H9 (cell line): ENCODE measurements at regions not wholly inside any gene's neighbourhood (a gene's known extent, or its start where the extent isn't known, plus 50 kb on each side); places are given as distances from the start of the nearest gene placed in this dataset.
A peak's percentile ranks its signal among the peaks of the same experiment; 100 is the strongest.

Experiments
- DNase-seq: peaks from one replicate; pipeline ENCODE4 v3.0.0-alpha.2; 2017
- H2AFZ ChIP-seq: one replicate; pipeline ENCODE4 v1.6.1; 2013; ENCODE audit warnings: mild to moderate bottlenecking, low read length, control low read depth, moderate library complexity
- H2AK5ac ChIP-seq: 2 replicates; pipeline ENCODE4 v1.6.1; 2013; ENCODE audit warnings: low read length, control low read depth, mixed read lengths; ENCODE audit not compliant: insufficient read length
- H2BK120ac ChIP-seq: one replicate; pipeline ENCODE4 v1.6.1; 2013; ENCODE audit warnings: low read depth, mild to moderate bottlenecking, low read length, control low read depth, inconsistent platforms; ENCODE audit not compliant: poor library complexity, severe bottlenecking
- H2BK12ac ChIP-seq: 2 replicates; pipeline ENCODE4 v1.6.1; 2013; ENCODE audit warnings: low read length, control low read depth, mixed read lengths, low read depth; ENCODE audit not compliant: insufficient read length
- H2BK15ac ChIP-seq: 2 replicates; pipeline ENCODE4 v1.6.1; 2013; ENCODE audit warnings: low read depth, low read length, control low read depth
- H2BK20ac ChIP-seq: one replicate; pipeline ENCODE4 v1.6.1; 2013; ENCODE audit warnings: low read depth, mild to moderate bottlenecking, low read length, control low read depth, inconsistent platforms; ENCODE audit not compliant: poor library complexity, severe bottlenecking
- H2BK5ac ChIP-seq: 2 replicates; pipeline ENCODE4 v1.6.1; 2013; ENCODE audit warnings: low read length, control low read depth, mixed read lengths; ENCODE audit not compliant: insufficient read length
- H3K14ac ChIP-seq: 2 replicates; pipeline ENCODE4 v1.6.1; 2013; ENCODE audit warnings: low read length, control low read depth; ENCODE audit not compliant: insufficient read depth
- H3K18ac ChIP-seq: 2 replicates; pipeline ENCODE4 v1.6.1; 2013; ENCODE audit warnings: low read depth, mild to moderate bottlenecking, mixed read lengths, low read length, control low read depth; ENCODE audit not compliant: insufficient read length
- H3K23ac ChIP-seq: 2 replicates; pipeline ENCODE4 v1.6.1; 2013; ENCODE audit warnings: low read length, control low read depth, mixed read lengths, low read depth; ENCODE audit not compliant: insufficient read length
- H3K23me2 ChIP-seq: 2 replicates; pipeline ENCODE4 v1.6.1; 2013; ENCODE audit warnings: low read depth, mild to moderate bottlenecking, mixed read lengths, low read length, control low read depth; ENCODE audit not compliant: insufficient read length, poor library complexity, severe bottlenecking
- H3K27ac ChIP-seq: 2 replicates; pipeline ENCODE4 v1.5.1; 2013; ENCODE audit warnings: low read length, control low read depth, mixed read lengths, low read depth; ENCODE audit not compliant: insufficient read length
- H3K27me3 ChIP-seq: 2 replicates; pipeline ENCODE4 v1.6.1; 2013; ENCODE audit warnings: low read length, control low read depth, inconsistent platforms; ENCODE audit not compliant: insufficient read depth
- H3K4ac ChIP-seq: 2 replicates; pipeline ENCODE4 v1.6.1; 2013; ENCODE audit warnings: low read depth, mild to moderate bottlenecking, control low read depth, inconsistent platforms, low read length, moderate library complexity
- H3K4me1 ChIP-seq: 2 replicates; pipeline ENCODE4 v1.6.1; 2013; ENCODE audit warnings: low read length, control low read depth, inconsistent platforms; ENCODE audit not compliant: insufficient read depth
- H3K4me2 ChIP-seq: 2 replicates; pipeline ENCODE4 v1.6.1; 2013; ENCODE audit warnings: low read length, control low read depth, mixed read lengths; ENCODE audit not compliant: insufficient read length, insufficient read depth
- H3K56ac ChIP-seq: 2 replicates; pipeline ENCODE4 v1.6.1; 2013; ENCODE audit warnings: low read depth, mild to moderate bottlenecking, mixed read lengths, low read length, control low read depth; ENCODE audit not compliant: insufficient read length
- H3K79me1 ChIP-seq: 2 replicates; pipeline ENCODE4 v1.6.1; 2013; ENCODE audit warnings: low read depth, mild to moderate bottlenecking, moderate library complexity, low read length, control low read depth, inconsistent platforms; ENCODE audit not compliant: insufficient read depth, poor library complexity, severe bottlenecking
- H3K79me2 ChIP-seq: 2 replicates; pipeline ENCODE4 v1.6.1; 2013; ENCODE audit warnings: low read length, control low read depth, inconsistent platforms; ENCODE audit not compliant: insufficient read depth
- H3K9ac ChIP-seq: 2 replicates; pipeline ENCODE4 v1.6.1; 2013; ENCODE audit warnings: low read length, control low read depth, mixed read lengths; ENCODE audit not compliant: insufficient read length; ENCODE audit errors: extremely low read depth
- H3K9me3 ChIP-seq: one replicate; pipeline ENCODE4 v1.6.1; 2013; ENCODE audit warnings: low read depth, low read length, inconsistent platforms; ENCODE audit not compliant: control insufficient read depth
- H3T11ph ChIP-seq: one replicate; pipeline ENCODE4 v1.6.1; 2013; ENCODE audit warnings: mild to moderate bottlenecking, low read length, control low read depth, inconsistent platforms
- H4K20me1 ChIP-seq: one replicate; pipeline ENCODE4 v1.6.1; 2013; ENCODE audit not compliant: control insufficient read depth, insufficient read length, insufficient read depth
- H4K5ac ChIP-seq: 2 replicates; pipeline ENCODE4 v1.6.1; 2013; ENCODE audit warnings: low read depth, mild to moderate bottlenecking, mixed read lengths, low read length, control low read depth; ENCODE audit not compliant: insufficient read length
- H4K8ac ChIP-seq: replicated peaks from 2 replicates; pipeline ENCODE4 v1.6.1; 2013; ENCODE audit warnings: low read length, control low read depth, mixed read lengths, low read depth; ENCODE audit not compliant: insufficient read length
- H4K91ac ChIP-seq: 2 replicates; pipeline ENCODE4 v1.6.1; 2013; ENCODE audit warnings: low read depth, mild to moderate bottlenecking, moderate library complexity, mixed read lengths, low read length, control low read depth; ENCODE audit not compliant: insufficient read length
- H3K27ac Mint-ChIP-seq, 3 experiments: 2 replicates in 2 of 3; 3 replicates in 1 of 3; pipeline ENCODE4 v1.8.0; 2020 to 2021; ENCODE audit warnings: mixed read lengths in 3 of 3, mild to moderate bottlenecking in 1 of 3, moderate library complexity in 1 of 3
- H3K27me3 Mint-ChIP-seq: 2 replicates; pipeline ENCODE4 v1.8.0; 2021; ENCODE audit warnings: low read depth, mild to moderate bottlenecking, moderate library complexity, mixed read lengths
- H3K36me3 Mint-ChIP-seq, 3 experiments: 2 replicates in 2 of 3; 3 replicates in 1 of 3; pipeline ENCODE4 v1.8.0; 2020 to 2021; ENCODE audit warnings: low read depth in 3 of 3, mixed read lengths in 3 of 3; ENCODE audit not compliant: insufficient read depth in 1 of 3
- H3K4me1 Mint-ChIP-seq, 2 experiments: 2 replicates each; pipeline ENCODE4 v1.8.0; 2020; ENCODE audit warnings: mixed read lengths in 2 of 2
- H3K4me3 Mint-ChIP-seq, 2 experiments: 2 replicates in 1 of 2; 3 replicates in 1 of 2; pipeline ENCODE4 v1.8.0; 2020 to 2021; ENCODE audit warnings: mild to moderate bottlenecking in 2 of 2, mixed read lengths in 2 of 2, moderate library complexity in 1 of 2
- H3K9me3 Mint-ChIP-seq, 2 experiments: 2 replicates in 1 of 2; 3 replicates in 1 of 2; pipeline ENCODE4 v1.8.0; 2020; ENCODE audit warnings: mild to moderate bottlenecking in 2 of 2, mixed read lengths in 2 of 2, moderate library complexity in 1 of 2
- WGBS: extraction: QIAGEN DNeasy Blood & Tissue Kit; methylation state at CpG from one replicate; pipeline ENCODE4 v1.1.7; 2013; ENCODE audit warnings: missing lambda C conversion rate, low lambda C conversion rate, mixed read lengths; ENCODE audit not compliant: insufficient read length; ENCODE audit errors: extremely low coverage; 5-methylcytosine and 5-hydroxymethylcytosine counted together
- TF ChIP-seq, protein P1 (sequence below): fragments of 200-600 bp; sonication (generic); conservative IDR thresholded peaks from 3 replicates; pipeline ENCODE4 v1.8.0; 2021; ENCODE audit warnings: antibody characterized with exemption, mild to moderate bottlenecking

DNA sequence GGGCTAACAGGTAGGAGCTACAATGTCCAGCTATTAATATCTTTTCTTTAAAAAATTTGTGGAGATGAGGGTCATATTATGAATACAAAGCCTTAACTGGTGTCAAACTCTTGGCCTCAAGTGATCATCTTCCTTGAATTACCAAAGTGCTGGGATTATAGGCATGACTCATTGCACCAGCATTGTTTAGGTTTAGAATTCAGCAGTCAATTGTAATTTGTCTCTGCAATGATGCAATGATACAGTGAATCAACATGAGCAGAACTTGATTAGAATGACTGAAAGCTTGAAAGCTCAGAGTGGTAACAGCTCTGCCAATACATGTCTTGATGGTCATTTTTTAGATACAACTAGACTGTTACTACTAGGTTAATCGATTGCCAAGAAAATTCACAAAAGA is 752.8 kb upstream of the MIR17HG start:
- Histone ChIP-seq H2BK15ac (no peak overlapping the region), H4K8ac (no peak overlapping the region), H3K56ac (no peak overlapping the region), H2AK5ac (no peak overlapping the region), H3K4ac (no peak overlapping the region), H2BK5ac (no peak overlapping the region), H3K9me3 (no peaks in the 10 kb centered on the region), H3K23me2 (no peaks in the 10 kb centered on the region), H2BK20ac (no peak overlapping the region), H2BK12ac (no peak overlapping the region), H3K18ac (no peak overlapping the region), H3K14ac (no peak overlapping the region), H4K5ac (no peak overlapping the region), H3K4me1 (no peaks in the 10 kb centered on the region), H3K79me2 (no peaks in the 10 kb centered on the region), H3K23ac (no peak overlapping the region), H2AFZ (no peak overlapping the region), H4K20me1 (no peaks in the 10 kb centered on the region), H4K91ac (no peak overlapping the region), H3K27me3 (no peaks in the 10 kb centered on the region), H3K4me2 (no peak overlapping the region), H3K9ac (no peak overlapping the region), H2BK120ac (no peak overlapping the region), H3T11ph (no peak overlapping the region), H3K27ac (no peak overlapping the region), H3K79me1 (no peaks in the 10 kb centered on the region)
- Mint-ChIP-seq H3K4me3 (no peak overlapping the region), H3K27me3 (no peaks in the 10 kb centered on the region), H3K9me3 (peaks cover 0 to 3% of the 10 kb centered on the region in 2 experiments; a peak in 1 of 5 replicates), H3K4me1 (peaks cover 0 to 6% of the 10 kb centered on the region in 2 experiments; a peak in 3 of 4 replicates), H3K36me3 (peaks cover 0 to 12% (median 6%) of the 10 kb centered on the region in 3 experiments; a peak in 3 of 7 replicates), H3K27ac (peak overlapping the region in 1 of 3 experiments; percentile 71; a peak in 2 of 7 replicates)
- TF ChIP-seq, protein P1, sequence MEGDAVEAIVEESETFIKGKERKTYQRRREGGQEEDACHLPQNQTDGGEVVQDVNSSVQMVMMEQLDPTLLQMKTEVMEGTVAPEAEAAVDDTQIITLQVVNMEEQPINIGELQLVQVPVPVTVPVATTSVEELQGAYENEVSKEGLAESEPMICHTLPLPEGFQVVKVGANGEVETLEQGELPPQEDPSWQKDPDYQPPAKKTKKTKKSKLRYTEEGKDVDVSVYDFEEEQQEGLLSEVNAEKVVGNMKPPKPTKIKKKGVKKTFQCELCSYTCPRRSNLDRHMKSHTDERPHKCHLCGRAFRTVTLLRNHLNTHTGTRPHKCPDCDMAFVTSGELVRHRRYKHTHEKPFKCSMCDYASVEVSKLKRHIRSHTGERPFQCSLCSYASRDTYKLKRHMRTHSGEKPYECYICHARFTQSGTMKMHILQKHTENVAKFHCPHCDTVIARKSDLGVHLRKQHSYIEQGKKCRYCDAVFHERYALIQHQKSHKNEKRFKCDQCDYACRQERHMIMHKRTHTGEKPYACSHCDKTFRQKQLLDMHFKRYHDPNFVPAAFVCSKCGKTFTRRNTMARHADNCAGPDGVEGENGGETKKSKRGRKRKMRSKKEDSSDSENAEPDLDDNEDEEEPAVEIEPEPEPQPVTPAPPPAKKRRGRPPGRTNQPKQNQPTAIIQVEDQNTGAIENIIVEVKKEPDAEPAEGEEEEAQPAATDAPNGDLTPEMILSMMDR: no peak
- WGBS: no CpG with 5 or more reads among the region's 1 CpG
- no peak for DNase-seq
